NCI-H226 (cell line): ENCODE measurements at regions not wholly inside any gene's neighbourhood (a gene's known extent, or its start where the extent isn't known, plus 50 kb on each side); places are given as distances from the start of the nearest gene placed in this dataset.
"Not testable (repeated sequence)": the region's sequence is repeated elsewhere in the genome, so short reads cannot be mapped to it uniquely, and the experiment has no call there.

Source experiments
- DNase-seq: peaks from one replicate; pipeline ENCODE4 v3.0.0-alpha.2; 2015

DNA sequence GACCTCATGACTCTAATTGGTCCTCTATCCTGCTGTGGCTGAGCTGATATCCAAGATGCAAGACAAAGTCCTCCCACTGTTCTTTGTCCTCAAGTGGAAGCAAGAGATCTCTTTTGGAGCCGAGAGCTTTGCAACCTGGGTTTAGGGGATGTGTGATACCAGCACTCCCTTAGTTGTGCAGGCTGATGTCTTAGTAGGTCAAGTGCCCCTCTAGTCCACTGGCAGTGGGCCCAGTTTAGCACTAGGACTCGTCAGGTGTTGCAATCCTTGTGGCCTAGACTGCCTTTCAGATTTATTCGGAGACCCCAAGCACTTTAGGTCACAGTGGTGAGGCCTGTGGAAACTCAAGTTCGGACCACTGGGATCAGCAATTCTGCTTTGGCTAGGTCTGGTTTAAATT lies 64.0 kb downstream of the GPRASP3 start:
- no peak for DNase-seq

DNA sequence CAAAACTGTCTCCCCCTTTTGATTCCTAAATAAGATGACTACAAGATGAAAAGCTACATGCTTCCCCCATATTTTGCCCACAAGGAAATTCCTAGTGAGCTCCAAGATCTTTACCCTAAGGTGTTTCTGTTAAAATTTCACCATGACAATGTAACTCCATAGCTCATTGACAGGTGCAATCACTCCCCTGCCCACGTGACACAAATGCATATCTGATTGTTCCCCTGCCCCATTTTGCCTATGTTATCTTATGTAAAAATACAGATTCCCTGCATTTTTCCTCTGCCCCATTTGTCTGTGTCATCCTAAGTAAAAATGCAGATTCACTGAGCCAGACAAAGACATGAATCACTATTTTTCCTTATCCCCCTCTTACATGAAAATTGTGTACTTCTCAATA lies 66.7 kb downstream of the GPRASP3 start:
- no peak for DNase-seq

DNA sequence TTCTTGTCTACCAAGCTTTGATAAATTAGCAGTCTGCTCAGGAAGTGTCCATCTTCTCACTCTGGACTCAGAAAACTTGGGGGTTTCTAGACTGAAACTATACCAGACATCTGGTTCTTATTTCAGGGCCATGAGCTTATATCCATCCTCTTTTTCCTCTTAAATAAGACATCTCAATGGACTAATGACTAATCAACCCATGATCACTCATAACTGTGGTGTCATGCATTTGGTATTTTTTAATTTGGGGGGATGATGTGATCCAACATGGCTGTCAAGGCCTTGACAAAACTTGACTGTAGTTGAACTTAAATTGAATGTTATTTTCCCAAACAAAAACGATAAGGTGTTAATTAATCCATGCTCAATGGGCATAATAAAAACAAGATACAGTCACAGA lies 87.8 kb downstream of the GPRASP3 start:
- DNase-seq, result no peak

DNA sequence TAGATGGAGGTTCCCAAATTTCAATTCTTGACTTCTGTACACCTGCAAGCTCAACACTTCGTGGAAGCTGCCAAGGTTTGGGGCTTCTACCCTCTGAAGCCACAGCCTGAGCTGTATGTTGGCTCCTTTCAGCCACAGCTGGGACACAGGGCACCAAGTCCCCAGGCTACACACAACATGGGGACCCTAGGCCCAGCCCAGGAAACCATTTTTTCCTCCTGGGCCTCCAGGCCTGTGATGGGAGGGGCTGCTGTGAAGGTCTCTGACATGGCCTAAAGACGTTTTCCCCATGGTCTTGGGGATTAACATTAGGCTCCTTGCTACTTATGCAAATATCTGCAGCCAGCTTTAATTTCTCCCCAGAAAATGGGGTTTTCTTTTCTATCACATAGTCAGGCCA lies 97.7 kb downstream of the GPRASP3 start:
- not testable (repeated sequence) for DNase-seq

DNA sequence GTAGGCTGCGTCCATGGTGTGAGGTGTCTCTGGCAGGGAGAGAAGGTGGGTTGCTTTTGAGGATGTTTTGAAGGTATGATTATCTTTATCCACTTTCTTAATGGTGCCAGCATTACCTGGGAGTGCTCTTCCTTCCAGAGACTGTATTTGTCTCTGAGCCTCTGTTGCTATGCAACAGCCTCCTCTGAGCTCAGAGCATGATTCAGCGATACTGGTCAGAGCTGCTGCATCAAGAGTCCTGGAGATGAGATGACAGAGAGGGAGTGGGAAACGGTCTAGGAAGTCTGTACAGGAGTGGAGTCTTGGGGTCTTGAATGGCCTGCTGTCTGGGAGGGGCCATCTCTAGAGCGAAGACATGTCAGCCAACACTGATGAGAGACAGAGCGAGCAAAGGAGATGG lies 104.4 kb upstream of the RAB40AL start:
- DNase-seq, result peak; percentile 74

DNA sequence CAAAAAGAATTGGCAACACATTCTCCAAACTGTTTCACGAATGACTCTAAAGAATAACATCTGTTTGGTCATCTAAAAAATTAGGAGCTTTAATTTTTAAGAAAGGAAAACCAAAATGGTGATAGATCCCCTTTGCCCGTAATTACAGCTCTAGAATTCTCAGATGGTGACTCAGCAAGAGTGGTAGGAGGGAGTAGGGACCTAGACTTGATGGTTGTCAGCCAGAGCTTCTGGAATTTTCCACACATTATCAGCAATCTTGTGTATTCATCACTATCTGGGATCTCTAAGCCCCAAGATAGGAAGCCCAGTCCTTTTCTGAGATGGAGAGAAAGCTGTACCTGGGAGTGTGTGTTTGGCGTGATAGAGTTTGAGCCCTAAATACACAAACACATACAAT lies 103.9 kb upstream of the RAB40AL start:
- DNase-seq, result peak; percentile 33

DNA sequence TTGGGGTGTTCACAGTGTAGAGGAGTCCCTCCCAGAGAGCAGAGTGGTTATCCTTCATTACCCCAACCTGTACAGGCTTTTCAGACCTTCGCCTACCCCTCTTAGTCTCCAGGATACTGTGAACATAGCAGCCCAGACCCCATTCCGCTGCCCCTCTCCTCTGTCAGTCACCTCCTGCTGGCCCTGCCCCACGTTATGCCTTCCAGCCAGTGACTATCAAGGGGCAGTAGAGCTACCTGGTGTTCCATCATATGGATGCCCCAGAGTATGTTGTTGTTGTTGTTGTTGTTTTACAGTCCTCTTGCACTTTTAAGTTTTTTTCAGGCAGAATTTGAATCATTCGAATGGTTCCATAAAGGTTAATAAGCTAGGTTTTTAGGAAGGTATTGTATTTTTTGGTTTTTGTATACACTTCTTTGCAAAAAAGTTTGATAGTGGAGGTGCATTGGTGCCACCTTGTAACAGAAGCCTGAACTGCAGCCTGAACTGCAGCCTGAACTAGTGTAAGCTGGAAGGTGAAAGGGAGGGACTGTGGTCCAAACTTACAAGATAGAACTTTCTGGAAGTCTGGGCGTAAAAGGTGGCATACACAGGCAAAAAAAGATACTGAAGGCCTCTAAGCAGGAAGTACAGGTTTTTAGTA lies 101.4 kb upstream of the RAB40AL start:
- no peak for DNase-seq

DNA sequence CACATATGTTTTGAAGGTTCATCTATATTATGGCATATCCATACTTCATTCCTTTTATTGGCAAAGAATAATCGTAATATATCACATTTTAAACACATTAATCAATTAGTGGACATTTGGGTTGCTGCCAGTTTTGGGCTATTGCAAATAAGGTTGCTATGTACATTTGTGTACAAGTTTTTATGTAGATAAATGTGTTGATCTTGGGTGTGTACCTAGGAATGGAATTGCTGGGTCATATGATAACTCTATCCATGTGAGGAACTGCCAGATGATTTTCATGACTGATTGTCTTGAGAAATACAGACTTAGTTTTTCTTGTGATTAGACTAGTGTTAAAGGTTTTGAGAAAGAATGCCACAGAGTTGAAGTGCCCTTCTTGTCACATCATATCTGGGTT lies 99.2 kb upstream of the RAB40AL start:
- DNase-seq, result no peak

DNA sequence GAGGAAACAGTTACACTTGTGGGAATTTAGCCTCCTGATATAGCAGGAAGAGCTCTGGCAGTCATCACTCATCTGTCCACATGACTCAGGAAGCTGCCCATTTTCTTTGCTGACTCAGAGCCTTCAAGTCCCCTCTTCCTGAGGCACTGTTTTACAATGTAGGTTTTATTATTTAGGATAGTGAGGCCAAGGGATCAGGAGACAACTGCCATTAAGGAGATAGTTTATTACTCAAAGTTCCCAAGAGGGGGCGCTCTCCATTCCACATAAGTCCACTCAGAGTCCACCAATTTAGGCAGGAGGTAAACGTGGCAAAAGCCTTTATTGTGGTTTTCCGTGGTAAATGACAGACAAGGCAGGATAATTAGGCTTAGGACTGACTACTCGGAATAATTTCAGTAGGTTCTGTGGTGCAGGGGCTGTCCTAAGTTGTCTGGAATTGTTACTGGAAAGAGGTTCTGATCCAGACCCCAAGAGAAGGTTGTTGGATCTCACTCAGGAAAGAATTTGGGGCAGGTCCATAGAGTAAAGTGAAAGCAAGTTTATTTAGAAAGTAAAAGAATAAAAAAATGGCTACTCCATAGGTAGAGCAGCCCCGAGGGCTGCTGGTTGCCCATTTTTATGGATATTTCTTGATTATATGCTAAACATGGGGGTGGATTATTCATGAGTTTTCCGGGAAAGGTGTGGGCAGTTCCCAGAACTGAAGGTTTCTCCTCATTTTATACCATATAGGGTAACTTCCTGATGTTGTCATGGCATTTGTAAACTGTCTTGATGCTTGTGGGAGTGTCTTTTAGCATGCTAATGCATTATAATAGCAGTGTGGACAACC lies 96.0 kb upstream of the RAB40AL start:
- peak; percentile 4 for DNase-seq

DNA sequence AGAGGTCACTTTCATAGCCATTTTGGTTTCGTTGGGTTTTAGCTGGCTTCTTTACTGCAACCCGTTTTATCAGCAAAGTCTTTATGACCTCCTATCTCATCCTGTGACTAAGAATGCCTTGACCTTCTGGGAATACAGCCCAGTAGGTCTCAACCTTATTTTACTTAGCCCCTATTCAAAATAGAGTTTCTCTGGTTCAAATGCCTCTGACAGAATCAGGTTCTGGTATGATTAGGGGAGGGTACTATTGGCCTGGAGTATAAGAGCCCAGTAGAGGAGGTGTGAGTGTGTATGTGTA lies 95.4 kb upstream of the RAB40AL start:
- DNase-seq, result no peak

DNA sequence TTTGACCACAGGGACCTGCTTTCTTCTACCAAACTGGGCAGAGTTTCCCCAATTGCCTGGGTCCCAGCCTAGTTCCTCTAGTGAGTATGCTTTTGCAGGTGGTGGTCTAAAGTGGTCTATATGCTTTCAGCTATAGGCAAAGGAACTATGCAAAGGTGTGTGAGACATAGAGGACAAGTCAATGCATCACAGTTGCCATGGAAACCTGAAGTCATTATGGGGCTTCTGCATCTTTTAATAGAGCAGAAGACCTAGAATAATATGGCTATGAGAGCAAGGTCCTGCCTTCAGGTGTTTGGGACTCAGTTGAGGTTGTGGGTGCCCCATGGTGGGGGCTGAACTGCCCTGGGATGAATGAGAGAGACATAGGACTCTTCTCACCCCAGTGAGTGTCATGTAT lies 92.1 kb upstream of the RAB40AL start:
- no peak for DNase-seq

DNA sequence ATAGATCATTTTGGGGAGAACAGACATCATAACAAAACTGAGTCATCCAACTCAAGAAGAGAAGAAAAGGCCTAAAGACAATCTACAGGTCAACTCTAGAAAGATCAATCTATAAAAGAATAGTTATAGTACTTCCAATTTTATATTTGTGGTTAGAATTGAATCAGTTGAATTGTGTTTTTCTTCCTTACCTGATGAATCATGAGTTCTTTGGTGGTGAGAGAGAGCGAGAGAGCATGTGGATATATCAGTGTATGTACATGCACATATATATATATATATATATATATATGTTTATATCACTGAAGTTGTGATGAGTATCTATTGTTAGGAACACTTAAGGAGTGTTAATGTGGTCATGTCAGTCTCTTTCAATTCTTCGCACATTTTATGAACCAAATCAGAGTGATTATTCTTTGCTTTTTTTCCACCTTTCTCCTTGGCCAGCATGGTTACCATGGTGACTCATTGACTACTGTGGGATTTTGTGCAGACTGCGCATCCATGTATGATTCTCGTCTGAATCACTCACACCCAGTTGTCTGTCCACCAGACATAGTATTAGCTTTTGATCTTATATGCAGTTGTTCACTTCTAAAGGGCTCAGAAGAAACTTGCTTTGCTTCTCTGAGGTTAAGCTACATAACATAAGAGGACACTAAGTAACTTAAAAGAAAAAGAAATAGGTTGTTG lies 90.4 kb upstream of the RAB40AL start:
- DNase-seq, result peak; percentile 9

DNA sequence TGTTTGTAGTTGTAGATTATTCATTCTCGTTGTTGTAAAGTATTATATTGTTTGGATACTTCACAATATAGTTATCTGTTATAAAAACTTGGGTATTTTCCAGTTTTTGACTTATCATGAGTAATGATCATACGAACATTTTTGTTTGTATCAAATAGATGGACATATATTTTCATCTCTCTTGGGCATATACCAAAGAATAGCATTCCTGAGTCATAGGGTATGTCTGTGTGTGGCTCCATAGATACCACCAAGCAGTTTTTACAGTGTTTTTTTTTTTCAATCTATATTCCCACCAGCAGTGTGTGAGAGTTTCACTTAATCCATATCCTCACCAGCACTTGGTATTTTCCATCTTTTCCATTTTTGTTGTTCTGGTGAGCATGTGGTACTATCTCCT lies 89.7 kb upstream of the RAB40AL start:
- no peak for DNase-seq

DNA sequence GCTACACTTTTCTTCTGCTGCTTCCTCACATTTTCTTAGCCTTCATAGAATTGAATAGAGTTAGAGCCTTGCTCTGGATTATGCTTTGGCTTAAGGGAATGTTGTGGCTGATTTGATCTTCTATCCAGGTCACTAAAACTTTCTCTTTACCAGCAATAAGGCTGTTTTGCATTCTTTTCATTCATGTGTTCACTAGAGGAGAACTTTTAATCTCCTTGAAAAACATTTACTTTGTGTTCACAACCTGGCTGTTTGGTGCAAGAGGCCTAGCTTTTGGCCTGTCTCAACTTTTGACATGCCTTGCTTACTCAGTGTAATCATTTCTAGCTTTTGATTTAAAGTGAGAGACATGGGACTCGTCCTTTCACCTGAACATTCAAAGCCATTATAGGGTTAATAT lies 87.7 kb upstream of the RAB40AL start:
- DNase-seq, result no peak

DNA sequence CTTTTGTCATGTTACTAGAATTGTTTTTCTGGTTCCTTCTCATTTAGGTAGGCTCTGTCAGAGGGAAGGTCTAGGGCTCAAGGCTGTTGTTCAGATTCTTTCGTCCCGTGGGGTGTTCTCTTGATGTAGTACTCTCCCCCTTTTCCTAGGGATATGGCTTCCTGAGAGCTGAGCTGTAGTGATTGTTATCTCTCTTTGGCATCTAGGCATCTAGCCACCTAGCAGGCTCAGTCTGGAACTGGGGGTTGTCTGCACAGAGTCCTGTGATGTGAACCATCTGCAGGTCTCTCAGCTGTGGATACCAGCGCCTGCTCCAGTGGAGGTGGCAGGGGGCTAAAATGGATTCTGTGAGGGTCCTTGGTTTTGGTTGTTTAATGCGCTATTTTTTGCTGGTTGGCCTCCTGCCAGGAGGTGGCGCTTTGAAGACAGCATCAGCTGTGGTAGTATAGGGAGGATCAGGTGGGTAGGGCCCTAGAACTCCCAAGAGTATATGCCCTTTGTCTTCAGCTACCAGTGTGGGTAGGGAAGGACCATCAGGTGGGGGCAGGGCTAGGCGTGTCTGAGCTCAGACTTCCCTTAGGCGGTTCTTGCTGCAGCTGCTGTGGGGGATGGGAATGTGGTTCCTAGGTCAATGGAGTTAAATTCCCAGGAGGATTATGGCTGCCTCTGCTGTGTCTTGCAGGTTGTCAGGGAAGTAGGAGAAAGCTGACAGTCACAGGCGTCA lies 78.1 kb upstream of the RAB40AL start:
- not testable (repeated sequence) for DNase-seq

DNA sequence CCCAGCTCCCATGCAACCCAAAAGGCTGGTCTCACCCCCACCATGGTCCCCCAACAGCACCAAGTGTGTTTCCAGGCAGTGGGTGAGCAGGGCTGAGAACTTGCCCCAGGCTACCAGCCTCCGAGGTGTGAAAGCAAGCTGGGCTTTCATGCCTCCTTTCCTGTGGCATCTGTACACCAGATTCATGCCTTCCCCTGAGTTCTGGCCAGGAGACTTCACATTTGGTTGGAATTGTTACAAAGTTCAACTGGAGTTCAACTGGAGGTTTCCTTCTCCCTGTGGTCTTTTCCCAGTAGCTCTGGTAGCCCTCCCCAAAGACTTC lies 77.6 kb upstream of the RAB40AL start:
- DNase-seq, result no peak

DNA sequence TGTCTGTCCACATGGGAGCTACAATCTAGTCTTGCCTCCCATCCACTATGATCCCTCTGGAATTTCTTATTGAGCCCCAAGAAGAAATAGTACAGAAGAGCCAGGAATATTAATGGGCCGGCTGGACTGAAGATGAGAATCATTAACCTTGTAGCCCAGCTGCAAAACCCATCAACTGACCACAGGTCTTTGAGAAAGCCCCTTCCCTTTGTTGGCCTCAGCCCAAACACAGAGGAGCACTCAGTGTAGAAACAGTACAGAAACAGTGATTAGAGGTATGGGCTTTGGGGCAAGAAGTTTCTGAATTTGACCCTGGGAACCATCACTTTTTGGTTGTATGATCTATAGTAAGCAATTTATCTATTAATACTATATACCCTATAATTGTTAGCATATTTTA lies 76.8 kb upstream of the RAB40AL start:
- DNase-seq, result no peak

DNA sequence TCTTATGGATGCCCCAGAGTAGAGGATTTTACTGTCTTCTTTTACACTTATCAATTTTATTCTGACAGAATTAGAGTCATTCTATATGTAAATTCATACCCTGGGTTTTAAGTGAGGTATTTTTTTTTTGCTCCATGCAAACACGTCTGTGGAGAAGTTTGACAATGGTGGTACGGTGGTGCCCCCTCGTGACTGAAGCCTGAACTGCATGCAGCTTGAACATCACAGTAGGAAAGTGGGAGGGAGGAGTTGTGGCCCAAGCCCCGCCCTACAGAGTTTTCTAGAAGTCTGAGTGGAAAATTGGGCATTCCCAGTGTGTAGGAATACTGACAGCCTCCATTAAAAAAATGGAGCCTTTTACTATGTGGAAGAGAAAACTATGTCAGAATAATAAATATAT lies 73.3 kb upstream of the RAB40AL start:
- DNase-seq, result peak; percentile 32

DNA sequence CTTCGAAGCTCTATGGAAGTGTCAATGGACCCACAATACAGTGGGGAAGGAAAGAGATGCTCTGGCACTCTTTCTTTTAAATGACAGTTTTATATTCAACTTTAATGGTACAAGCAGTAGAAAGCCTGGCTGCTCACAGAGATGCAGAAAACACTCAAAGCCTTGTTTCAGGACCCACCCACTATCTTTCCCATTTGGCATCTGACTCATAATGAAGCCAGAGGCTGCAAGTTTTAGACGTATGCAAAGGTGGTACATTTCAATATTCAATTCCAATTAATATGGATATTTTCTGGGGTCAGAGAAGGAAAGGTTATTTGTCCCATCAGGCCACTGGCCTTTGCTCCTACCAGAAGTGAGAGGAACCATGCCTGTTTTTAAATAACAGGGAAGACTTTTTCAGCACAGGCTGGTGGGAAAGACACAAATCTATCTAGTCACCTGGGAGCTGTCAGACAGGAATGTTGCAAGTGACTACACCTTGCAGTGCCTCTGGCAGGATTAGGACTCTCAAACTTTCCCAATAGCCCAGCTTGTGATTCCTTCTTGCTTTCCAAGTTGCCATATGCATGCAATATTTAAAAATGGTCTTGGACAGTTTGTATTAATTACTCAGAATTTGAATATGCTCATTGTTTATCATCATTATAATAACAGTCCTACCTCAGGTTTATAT lies 70.0 kb upstream of the RAB40AL start:
- DNase-seq, result no peak

DNA sequence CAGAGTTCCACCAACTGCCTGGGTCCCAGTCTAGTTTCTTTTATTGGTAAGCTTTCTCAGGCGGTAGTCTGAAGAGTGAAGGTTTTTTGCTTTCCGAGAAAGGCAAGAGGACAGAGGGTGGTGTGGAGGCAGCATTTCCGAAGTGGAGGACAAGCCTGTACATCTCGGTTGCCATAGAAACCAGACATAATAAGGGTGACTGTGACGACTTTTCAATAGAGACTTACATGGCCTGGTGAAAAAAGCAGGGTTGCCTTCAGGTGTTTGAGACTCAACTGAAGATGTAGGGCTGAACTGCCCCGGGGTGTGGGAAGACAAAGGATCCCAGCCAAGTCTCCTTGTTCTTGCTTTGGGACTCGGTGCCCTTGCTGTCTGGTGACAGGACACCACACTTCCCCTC lies 53.6 kb upstream of the RAB40AL start:
- DNase-seq, result no peak
